Adrenal gland (tissue), 9 donors: ENCODE measurements at regions not wholly inside any gene's neighbourhood (a gene's known extent, or its start where the extent isn't known, plus 50 kb on each side); places are given as distances from the start of the nearest gene placed in this dataset.

Source experiments
- DNase-seq, 7 donors: peaks; one replicate each; pipeline ENCODE4 v3.0.0-alpha.2; 2019 to 2020
- H3K27ac ChIP-seq, 5 donors: fragments of 200-600 bp; sonication (generic) in 4 of 5; 1 replicate in 3 of 5; 2 replicates in 2 of 5; pipeline versions ENCODE4 v1.5.1 to v1.8.0; 2016 to 2020; ENCODE audit warnings: mild to moderate bottlenecking in 1 of 5
- H3K27me3 ChIP-seq: fragments of 200-600 bp; 2 replicates; pipeline ENCODE4 v1.8.0; 2021
- H3K36me3 ChIP-seq, 2 donors: fragments of 200-600 bp; replicated peaks in 1 of 2; 1 replicate in 1 of 2; 2 replicates in 1 of 2; pipeline versions ENCODE4 v1.5.1 to v1.8.0; 2018 to 2022
- H3K4me1 ChIP-seq, 2 donors: fragments of 200-600 bp; replicated peaks in 1 of 2; 1 replicate in 1 of 2; 2 replicates in 1 of 2; pipeline versions ENCODE4 v1.5.1 to v1.8.0; 2018 to 2021
- H3K4me3 ChIP-seq, 4 donors: fragments of 200-600 bp; sonication (generic) in 3 of 4; one replicate each; pipeline ENCODE4 v1.5.1; 2016 to 2018
- H3K9me3 ChIP-seq, 3 donors: fragments of 200-600 bp; sonication (generic) in 1 of 3; replicated peaks in 1 of 3; 1 replicate in 2 of 3; 2 replicates in 1 of 3; pipeline versions ENCODE4 v1.5.1 to v1.8.0; 2016 to 2021
- CTCF ChIP-seq, 6 experiments: fragments of 450-650 bp in 4 of 6; fragments of 200-600 bp in 2 of 6; sonication (generic) in 1 of 6; IDR thresholded peaks; 1 replicate in 5 of 6; 2 replicates in 1 of 6; pipeline versions ENCODE4 v1.5.1 to v1.8.0; 2016 to 2021; ENCODE audit warnings: antibody characterized with exemption in 6 of 6, mild to moderate bottlenecking in 2 of 6, moderate library complexity in 1 of 6
- POLR2A ChIP-seq, 2 donors: fragments of 450-650 bp; IDR thresholded peaks; one replicate each; pipeline ENCODE4 v1.6.1; 2017; ENCODE audit warnings: antibody characterized with exemption in 2 of 2, mild to moderate bottlenecking in 2 of 2, moderate library complexity in 1 of 2
- WGBS, 4 donors: extraction: QIAGEN DNeasy Blood & Tissue Kit in 2 of 4; methylation state at CpG; one replicate each; pipeline versions ENCODE4 v1.1.5 to v1.1.7; 2013 to 2017; 5-methylcytosine and 5-hydroxymethylcytosine counted together
- intact Hi-C, 2 donors: fragments of 100-400 bp; cut with DNase I; formaldehyde crosslinking; loops; one replicate each; pipeline versions ENCODE4 v1.14.1 to v1.15.0; 2022 to 2023
- donor health status: healthy with polysubstance abuse.
- donor health status: Bipolar disorder and iron deficiency.
- donor health status: DM: yes; HTN: yes; CAD: no.
- donor health status: DM: no; HTN: no; CAD: no.
- donor health status: DM: no; HTN: no; CAD: no.

GRCh38 chr6:165961233-165961632 is 206.4 kb downstream of the TBXT start:
- no peaks in the 10 kb centered on the region for H3K9me3 ChIP-seq
- H3K36me3 ChIP-seq = no peaks in the 10 kb centered on the region
- H3K4me1 ChIP-seq = no peaks in the 10 kb centered on the region
- DNase-seq = no peak
- TF ChIP-seq CTCF (IDR thresholded peaks at IDR 0.05) (no peak), POLR2A (IDR thresholded peaks at IDR 0.05) (no peak)
- WGBS, 4 donors = 86 to 89% (median 88%) methylated on average over 12 of the region's 12 CpGs
- H3K4me3 ChIP-seq = no peak overlapping the region
- no peaks in the 10 kb centered on the region for H3K27me3 ChIP-seq
- H3K27ac ChIP-seq = no peak overlapping the region
- intact Hi-C loops = no loop called here

DNA sequence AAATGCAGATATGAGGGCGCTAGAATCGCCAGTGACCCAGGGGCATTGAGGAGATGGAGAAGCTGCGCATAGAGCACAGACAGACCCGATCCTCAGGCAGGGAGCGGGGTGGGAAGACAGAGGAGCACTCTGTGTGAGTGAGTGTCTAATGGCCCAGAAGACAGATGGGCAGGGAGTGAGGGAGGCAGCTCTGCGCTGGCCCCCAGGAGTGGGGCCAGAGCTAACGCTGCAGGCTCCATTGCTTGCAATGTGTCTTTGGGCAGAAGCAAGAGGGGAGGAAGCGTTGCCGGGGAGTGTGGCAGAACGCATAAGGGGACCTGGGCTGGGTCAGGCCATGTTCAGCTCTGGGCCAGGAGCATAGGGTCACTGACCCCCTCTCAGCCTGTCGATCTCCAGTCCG is 207.0 kb downstream of the TBXT start:
- no peaks in the 10 kb centered on the region for H3K36me3 ChIP-seq
- no peak overlapping the region for H3K27ac ChIP-seq
- DNase-seq = no peak
- no peaks in the 10 kb centered on the region for H3K9me3 ChIP-seq
- intact Hi-C loops = no loop called here
- H3K4me1 ChIP-seq = no peaks in the 10 kb centered on the region
- no peak overlapping the region for H3K4me3 ChIP-seq
- 82 to 90% (median 86%) methylated on average over 12 of the region's 12 CpGs for WGBS, 4 donors
- no peaks in the 10 kb centered on the region for H3K27me3 ChIP-seq
- TF ChIP-seq POLR2A (IDR thresholded peaks at IDR 0.05) (no peak), CTCF (IDR thresholded peaks at IDR 0.05) (no peak)

DNA sequence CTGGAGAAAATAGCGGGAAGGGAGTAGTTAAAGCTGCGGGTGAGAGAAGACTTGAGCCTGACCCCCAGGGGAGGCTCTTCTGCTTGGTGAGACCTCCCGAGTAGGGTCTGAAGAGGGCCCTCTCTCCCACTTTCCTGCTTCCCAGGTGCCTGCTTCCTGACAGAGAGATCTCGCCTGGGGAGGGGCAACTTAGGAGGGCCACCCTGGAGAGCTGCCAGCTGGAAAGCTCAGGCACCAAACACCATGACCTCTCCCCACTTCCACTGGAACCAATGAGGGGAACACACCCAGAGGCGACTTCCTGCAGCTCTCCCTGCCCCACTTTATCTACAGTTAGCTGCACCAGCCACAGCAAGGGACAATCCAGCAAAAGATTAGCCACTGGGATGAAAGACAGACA is 208.0 kb downstream of the TBXT start:
- Histone ChIP-seq H3K4me3 (no peak overlapping the region), H3K36me3 (no peaks in the 10 kb centered on the region), H3K9me3 (no peaks in the 10 kb centered on the region), H3K27me3 (no peaks in the 10 kb centered on the region), H3K27ac (no peak overlapping the region), H3K4me1 (no peaks in the 10 kb centered on the region)
- intact Hi-C loops = no loop called here
- no peak for TF ChIP-seq CTCF (IDR thresholded peaks at IDR 0.05)
- no peak for TF ChIP-seq POLR2A (IDR thresholded peaks at IDR 0.05)
- DNase-seq = no peak
- WGBS, 4 donors = 80 to 89% (median 84%) methylated on average over 4 to 5 of the region's 5 CpGs

DNA sequence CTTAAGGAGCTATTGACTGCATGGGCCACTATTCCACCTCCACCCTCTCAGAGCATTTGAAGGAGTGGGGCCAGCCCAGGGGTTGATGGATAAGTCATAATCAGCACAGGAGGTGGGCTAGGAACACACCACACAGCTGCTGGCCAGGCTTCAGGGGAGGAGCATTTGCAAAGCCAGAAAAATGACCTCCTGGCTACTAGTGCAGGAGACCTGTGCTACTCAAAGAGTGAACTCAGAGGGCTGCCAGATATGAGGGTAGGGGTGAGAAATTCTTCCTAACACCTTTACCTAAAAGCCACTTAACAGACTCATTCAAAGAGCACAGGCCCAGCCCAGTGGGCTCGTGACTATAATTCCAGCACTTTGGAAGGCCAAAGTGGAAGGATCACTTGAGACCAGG is 210.8 kb downstream of the TBXT start:
- Histone ChIP-seq H3K4me1 (no peaks in the 10 kb centered on the region), H3K27me3 (no peaks in the 10 kb centered on the region), H3K9me3 (no peaks in the 10 kb centered on the region), H3K36me3 (no peaks in the 10 kb centered on the region), H3K27ac (no peak overlapping the region), H3K4me3 (no peak overlapping the region)
- DNase-seq = no peak
- no peak for TF ChIP-seq POLR2A (IDR thresholded peaks at IDR 0.05)
- no peak for TF ChIP-seq CTCF (IDR thresholded peaks at IDR 0.05)
- WGBS, 4 donors = 84 to 100% (median 94%) methylated on average over 1 of the region's 1 CpG
- intact Hi-C loops = no loop called here
